ENCODE measurements at regions not wholly inside any gene's neighbourhood (a gene's known extent, or its start where the extent isn't known, plus 50 kb on each side); places are given as distances from the start of the nearest gene placed in this dataset.

DNA sequence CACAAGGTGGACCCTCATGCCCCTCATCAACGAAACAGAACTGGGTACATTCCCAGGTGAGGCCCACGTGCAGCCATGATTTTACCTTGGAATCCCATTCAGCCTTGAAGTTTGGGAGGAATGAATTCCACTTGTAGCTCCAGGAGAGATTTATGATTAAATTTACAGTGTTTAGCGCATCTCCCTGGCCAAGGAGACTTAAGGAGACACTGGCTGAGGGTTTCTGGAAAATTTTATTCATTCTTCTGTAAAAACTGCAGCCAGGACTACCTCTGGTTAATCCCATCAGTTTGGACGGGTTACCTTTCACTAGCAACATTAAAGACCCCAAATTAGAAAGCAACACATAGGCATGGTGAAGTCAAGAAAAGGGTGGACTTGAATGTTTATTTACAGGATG is 87.2 kb upstream of the SMURF2 start (continued):
- no peak for TF ChIP-seq RARB (CRISPR knock-in tag; IDR thresholded peaks at IDR 0.05)
- TF ChIP-seq, protein P1, sequence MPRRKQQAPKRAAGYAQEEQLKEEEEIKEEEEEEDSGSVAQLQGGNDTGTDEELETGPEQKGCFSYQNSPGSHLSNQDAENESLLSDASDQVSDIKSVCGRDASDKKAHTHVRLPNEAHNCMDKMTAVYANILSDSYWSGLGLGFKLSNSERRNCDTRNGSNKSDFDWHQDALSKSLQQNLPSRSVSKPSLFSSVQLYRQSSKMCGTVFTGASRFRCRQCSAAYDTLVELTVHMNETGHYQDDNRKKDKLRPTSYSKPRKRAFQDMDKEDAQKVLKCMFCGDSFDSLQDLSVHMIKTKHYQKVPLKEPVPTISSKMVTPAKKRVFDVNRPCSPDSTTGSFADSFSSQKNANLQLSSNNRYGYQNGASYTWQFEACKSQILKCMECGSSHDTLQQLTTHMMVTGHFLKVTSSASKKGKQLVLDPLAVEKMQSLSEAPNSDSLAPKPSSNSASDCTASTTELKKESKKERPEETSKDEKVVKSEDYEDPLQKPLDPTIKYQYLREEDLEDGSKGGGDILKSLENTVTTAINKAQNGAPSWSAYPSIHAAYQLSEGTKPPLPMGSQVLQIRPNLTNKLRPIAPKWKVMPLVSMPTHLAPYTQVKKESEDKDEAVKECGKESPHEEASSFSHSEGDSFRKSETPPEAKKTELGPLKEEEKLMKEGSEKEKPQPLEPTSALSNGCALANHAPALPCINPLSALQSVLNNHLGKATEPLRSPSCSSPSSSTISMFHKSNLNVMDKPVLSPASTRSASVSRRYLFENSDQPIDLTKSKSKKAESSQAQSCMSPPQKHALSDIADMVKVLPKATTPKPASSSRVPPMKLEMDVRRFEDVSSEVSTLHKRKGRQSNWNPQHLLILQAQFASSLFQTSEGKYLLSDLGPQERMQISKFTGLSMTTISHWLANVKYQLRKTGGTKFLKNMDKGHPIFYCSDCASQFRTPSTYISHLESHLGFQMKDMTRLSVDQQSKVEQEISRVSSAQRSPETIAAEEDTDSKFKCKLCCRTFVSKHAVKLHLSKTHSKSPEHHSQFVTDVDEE (CRISPR knock-in tag; IDR thresholded peaks at IDR 0.05), result no peak

DNA sequence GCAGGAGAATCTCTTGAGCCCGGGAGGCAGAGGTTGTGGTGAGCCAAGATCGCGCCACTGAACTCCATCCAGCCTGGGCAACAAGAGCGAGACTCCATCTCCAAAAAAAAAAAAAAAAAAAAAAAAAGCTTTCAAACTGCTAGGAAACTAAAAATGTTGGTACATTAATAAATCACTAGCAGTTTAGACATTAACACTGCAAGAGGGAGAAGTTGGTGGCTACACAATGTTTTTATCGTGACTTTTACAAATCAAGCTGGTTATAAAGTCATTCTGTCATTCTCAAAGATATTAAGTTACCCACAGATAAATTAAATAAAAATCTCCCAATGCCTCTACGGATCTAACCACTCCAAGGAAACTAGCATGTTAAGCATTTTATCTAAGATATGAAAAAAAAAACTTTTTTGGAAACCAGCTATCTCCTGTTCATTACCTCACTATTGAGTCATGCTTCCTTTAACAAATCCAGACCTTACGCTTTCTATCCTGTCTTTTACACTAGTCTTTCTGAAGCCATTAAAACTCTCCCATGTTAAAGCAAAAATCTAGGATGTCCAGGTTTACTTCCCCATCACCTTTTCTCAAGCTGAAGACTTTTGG is 85.9 kb upstream of the SMURF2 start:
- peak; percentile 50 for TF ChIP-seq ISL1 (CRISPR knock-in tag; IDR thresholded peaks at IDR 0.05)
- no peak for TF ChIP-seq BACH2 (CRISPR knock-in tag; IDR thresholded peaks at IDR 0.05; ENCODE audit: borderline replicate concordance)
- peak; percentile 89 for ATAC-seq

DNA sequence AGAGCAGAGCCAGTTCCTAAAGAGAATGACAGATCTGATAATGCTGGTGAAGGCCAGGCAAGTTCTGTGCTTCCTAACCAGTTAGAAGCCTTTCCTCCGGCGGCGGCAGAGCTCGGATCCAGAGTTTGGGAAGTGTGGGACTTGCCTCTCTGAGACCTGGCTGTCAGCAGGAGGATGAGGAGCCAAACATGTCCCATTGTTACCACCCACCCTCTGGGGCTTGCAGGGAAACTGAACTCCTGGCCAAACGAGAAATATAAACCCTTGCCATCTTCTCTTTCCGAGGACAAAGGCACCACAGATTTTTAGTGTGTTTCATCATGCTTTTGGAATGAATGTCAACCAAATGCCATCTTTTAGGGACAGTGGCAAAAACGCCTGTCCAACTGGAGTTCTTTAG is 80.2 kb upstream of the SMURF2 start:
- ATAC-seq, result no peak
- no peak for TF ChIP-seq ZNF8 (CRISPR knock-in tag; IDR thresholded peaks at IDR 0.05)

DNA sequence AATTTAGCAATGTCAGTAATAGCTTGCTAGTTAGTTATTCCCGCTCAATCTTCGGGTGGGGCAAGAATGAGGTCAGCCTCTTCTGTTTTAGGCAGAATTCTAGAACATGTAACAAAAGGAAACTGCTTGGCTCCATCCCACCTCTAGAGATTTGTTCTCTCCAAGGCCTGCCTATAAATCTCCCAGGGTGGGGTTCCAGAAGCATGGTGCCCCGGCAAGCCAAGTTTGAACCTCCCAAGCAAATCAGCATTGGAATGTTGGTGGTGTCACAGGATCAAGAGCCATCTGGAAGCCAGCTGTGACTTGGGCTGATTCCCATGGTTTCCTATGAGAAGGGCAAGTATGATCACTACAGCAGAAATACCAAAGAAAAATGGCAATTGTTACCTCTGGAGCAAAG is 79.8 kb upstream of the SMURF2 start:
- peak; percentile 42 for ATAC-seq

DNA sequence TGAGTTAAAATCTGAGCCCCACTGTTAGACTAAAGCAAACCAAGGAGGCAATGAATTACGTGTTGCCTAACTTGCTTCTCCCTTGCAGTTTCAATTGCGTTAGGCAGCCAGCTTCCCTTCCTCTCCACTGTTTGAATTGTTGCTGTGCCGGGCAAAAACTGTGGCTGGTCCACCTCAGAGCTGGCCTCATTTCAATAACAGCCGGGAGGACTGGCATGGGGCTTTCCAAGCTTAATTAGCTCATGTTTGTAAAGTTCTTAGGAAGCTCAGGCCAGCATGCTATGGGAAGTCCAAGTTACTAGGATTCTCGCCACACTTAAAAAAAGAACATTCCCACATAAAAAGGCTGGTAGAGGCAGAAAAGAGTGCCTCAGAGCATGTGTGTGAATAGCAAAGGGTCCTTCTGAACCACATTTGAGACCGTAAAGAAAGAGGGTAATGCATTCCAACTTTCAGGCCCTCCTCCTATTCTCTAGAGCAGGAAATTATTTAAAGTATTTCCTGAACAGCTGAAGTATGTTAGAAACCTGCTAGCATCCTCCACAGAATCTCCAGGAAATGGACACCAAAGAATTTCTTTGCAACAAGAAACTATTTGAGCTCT is 79.0 kb upstream of the SMURF2 start:
- TF ChIP-seq, protein P2, sequence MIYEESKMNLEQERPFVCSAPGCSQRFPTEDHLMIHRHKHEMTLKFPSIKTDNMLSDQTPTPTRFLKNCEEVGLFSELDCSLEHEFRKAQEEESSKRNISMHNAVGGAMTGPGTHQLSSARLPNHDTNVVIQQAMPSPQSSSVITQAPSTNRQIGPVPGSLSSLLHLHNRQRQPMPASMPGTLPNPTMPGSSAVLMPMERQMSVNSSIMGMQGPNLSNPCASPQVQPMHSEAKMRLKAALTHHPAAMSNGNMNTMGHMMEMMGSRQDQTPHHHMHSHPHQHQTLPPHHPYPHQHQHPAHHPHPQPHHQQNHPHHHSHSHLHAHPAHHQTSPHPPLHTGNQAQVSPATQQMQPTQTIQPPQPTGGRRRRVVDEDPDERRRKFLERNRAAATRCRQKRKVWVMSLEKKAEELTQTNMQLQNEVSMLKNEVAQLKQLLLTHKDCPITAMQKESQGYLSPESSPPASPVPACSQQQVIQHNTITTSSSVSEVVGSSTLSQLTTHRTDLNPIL (CRISPR knock-in tag; IDR thresholded peaks at IDR 0.05; ENCODE audit: low read depth), result no peak
- TF ChIP-seq ISL1 (CRISPR knock-in tag; IDR thresholded peaks at IDR 0.05), result no peak
- TF ChIP-seq ZNF8 (CRISPR knock-in tag; IDR thresholded peaks at IDR 0.05), result no peak
- peak; percentile 74 for ATAC-seq

DNA sequence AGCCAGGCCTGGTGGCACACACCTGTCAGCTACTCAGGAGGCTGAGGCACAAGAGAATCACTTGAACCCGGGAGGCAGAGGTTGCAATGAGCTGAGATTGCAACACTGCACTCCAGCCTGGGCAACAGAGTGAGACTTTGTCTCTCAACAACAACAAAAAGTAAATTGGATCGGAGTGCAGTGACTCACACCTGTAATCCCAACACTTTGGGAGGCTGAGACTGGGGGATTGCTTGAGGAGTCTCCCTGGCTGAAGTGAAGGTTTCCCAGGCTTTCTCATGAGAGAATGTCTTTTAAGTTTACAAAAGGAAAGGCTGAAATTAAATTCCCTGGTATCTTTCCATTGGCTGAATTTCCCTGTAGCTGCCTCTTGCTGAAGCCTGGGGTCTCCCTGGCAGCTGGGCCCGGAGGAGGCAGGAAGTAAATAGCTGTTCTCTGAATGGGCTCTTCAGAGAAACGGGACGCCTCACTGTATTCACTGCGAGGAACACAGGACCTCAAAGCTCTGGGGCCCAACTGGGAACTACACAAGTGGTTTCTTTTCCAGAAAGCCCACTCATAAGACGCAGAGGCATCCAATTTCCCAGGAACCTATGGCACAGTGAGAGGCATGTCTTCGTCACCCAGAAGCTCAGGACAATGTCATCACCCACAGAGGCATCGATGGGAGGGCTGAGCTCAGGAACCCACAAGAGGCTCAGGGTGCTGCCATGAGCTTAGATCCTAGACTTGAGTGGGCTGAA is 77.4 kb upstream of the SMURF2 start:
- TF ChIP-seq, protein P3, sequence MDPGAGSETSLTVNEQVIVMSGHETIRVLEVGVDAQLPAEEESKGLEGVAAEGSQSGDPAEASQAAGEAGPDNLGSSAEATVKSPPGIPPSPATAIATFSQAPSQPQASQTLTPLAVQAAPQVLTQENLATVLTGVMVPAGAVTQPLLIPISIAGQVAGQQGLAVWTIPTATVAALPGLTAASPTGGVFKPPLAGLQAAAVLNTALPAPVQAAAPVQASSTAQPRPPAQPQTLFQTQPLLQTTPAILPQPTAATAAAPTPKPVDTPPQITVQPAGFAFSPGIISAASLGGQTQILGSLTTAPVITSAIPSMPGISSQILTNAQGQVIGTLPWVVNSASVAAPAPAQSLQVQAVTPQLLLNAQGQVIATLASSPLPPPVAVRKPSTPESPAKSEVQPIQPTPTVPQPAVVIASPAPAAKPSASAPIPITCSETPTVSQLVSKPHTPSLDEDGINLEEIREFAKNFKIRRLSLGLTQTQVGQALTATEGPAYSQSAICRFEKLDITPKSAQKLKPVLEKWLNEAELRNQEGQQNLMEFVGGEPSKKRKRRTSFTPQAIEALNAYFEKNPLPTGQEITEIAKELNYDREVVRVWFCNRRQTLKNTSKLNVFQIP (CRISPR knock-in tag; IDR thresholded peaks at IDR 0.05; ENCODE audit: borderline replicate concordance, low read depth), result no peak
- ATAC-seq, result no peak

DNA sequence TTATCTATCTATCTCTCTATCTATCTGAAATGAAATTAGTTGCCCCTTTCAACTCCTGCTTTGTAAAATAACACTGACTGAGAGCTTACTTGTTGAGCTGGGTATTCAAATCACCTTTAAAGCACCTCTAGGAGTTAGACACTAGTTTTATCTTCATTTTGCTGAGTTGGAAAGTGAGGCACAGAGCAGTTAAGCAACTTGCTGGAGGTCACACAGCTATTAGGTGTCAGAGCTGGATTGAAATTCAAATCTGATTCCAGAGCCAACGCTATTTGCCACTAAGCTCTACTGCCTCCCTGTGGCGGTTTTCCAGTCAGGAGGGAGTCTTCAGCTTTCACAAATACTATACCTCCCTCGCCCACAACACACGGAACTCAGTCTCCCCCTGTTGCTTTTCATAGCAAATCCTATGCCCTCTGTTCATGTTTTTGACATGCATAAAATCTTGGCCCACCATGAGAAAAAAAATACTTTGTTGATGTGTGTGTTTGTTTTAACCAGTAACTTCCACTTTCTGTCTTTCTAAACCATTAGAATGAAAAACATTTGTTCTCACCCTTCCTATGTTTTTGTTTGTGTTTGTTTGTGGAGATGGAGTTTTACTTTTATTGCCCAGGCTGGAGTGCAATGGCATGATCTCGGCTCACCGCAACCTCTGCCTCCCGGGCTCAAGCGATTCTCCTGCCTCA is 74.8 kb upstream of the SMURF2 start:
- ATAC-seq, result peak; percentile 46
- TF ChIP-seq ARNTL (CRISPR knock-in tag; IDR thresholded peaks at IDR 0.05; ENCODE audit: borderline replicate concordance, low read depth) (no peak), ZNF8 (CRISPR knock-in tag; IDR thresholded peaks at IDR 0.05) (no peak), RARB (CRISPR knock-in tag; IDR thresholded peaks at IDR 0.05) (0 out of 2 replicates have a peak, but pooled peaks have one; percentile 55), PPARA (CRISPR knock-in tag; IDR thresholded peaks at IDR 0.05; ENCODE audit: borderline replicate concordance) (no peak), OSR1 (CRISPR knock-in tag; IDR thresholded peaks at IDR 0.05) (no peak), ZNF70 (CRISPR knock-in tag; IDR thresholded peaks at IDR 0.05) (no peak)
- TF ChIP-seq, protein P2 (CRISPR knock-in tag; IDR thresholded peaks at IDR 0.05; ENCODE audit: low read depth), result 0 out of 2 replicates have a peak, but pooled peaks have one; percentile 41
- TF ChIP-seq, protein P1 (CRISPR knock-in tag; IDR thresholded peaks at IDR 0.05), result no peak
- TF ChIP-seq, protein P3 (CRISPR knock-in tag; IDR thresholded peaks at IDR 0.05; ENCODE audit: borderline replicate concordance, low read depth), result no peak

All from SK-N-SH treated with all-trans-retinoic acid at 6 μM for 48 hours (cell line).